BLaER1 (cell line): ENCODE measurements at regions not wholly inside any gene's neighbourhood (a gene's known extent, or its start where the extent isn't known, plus 50 kb on each side); places are given as distances from the start of the nearest gene placed in this dataset.
"Not testable (repeated sequence)": the region's sequence is repeated elsewhere in the genome, so short reads cannot be mapped to it uniquely, and the experiment has no call there.

Source experiments
- H3K27ac ChIP-seq: shearing (Covaris generic); formaldehyde crosslinking; 2 replicates; pipeline ENCODE4 v1.8.1; 2022
- H3K27me3 ChIP-seq: shearing (Covaris generic); formaldehyde crosslinking; 2 replicates; pipeline ENCODE4 v1.8.1; 2022
- H3K36me3 ChIP-seq: shearing (Covaris generic); formaldehyde crosslinking; 2 replicates; pipeline ENCODE4 v1.8.1; 2022
- H3K4me1 ChIP-seq: shearing (Covaris generic); formaldehyde crosslinking; 2 replicates; pipeline ENCODE4 v1.8.1; 2022
- H3K4me2 ChIP-seq: shearing (Covaris generic); formaldehyde crosslinking; 2 replicates; pipeline ENCODE4 v1.8.1; 2022
- H3K4me3 ChIP-seq: shearing (Covaris generic); formaldehyde crosslinking; 2 replicates; pipeline ENCODE4 v1.8.1; 2022
- H3K9ac ChIP-seq: shearing (Covaris generic); formaldehyde crosslinking; 2 replicates; pipeline ENCODE4 v1.8.1; 2022
- H3K9me3 ChIP-seq: shearing (Covaris generic); formaldehyde crosslinking; 2 replicates; pipeline ENCODE4 v1.8.1; 2022
- H4K20me1 ChIP-seq: shearing (Covaris generic); formaldehyde crosslinking; 2 replicates; pipeline ENCODE4 v1.8.1; 2022
- Cebpa-rat ChIP-seq: shearing (Covaris generic); IDR thresholded peaks from 2 replicates; pipeline ENCODE4 v1.8.1; 2022

- Histone ChIP-seq H3K9me3 (no peaks in the 10 kb centered on the region; the same call in 1 of the 2 replicates), H4K20me1 (no peaks in the 10 kb centered on the region), H3K36me3 (no peaks in the 10 kb centered on the region), H3K4me3 (no peak overlapping the region), H3K27ac (peak overlapping the region; percentile 79), H3K9ac (peak overlapping the region; percentile 3; the same call in 1 of the 2 replicates), H3K4me1 (peaks cover 84% of the 10 kb centered on the region), H3K4me2 (peak overlapping the region; percentile 87), H3K27me3 (no peaks in the 10 kb centered on the region)
- TF ChIP-seq Cebpa-rat, result no peak
Measured at GRCh38 chr20:6703656-6704055, 63.8 kb upstream of the BMP2 start.

DNA sequence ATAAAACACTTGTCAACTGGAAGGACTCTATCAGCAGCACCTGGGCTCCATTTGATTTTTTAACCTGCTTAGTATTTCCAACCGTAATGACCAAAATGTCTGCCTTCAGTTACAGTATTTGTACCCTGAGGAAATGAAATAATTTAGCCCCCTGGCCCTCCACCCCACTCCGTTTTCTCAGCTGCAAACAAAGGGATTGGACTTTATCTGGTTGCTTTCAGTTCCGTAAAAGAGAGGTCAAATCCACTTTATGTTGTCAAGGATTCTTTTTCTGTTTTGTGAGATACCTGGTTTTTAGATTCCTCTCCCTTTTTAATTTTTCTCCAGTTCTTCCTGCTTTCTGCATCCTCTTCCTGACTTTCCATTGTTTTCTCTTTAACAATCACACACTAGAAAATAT, 64.4 kb upstream of the BMP2 start:
- no peaks in the 10 kb centered on the region for H3K27me3 ChIP-seq
- no peaks in the 10 kb centered on the region for H4K20me1 ChIP-seq
- peak overlapping the region; percentile 87 for H3K4me2 ChIP-seq
- no peaks in the 10 kb centered on the region; the same call in 1 of the 2 replicates for H3K9me3 ChIP-seq
- peaks cover 84% of the 10 kb centered on the region for H3K4me1 ChIP-seq
- H3K4me3 ChIP-seq, result no peak overlapping the region
- no peaks in the 10 kb centered on the region for H3K36me3 ChIP-seq
- TF ChIP-seq Cebpa-rat, result no peak
- no peak overlapping the region for H3K9ac ChIP-seq
- H3K27ac ChIP-seq, result peak overlapping the region; percentile 79

GRCh38 chr20:6702144-6702543, 65.3 kb upstream of the BMP2 start:
- Histone ChIP-seq H3K27ac (peak overlapping the region; percentile 79), H3K4me2 (peak overlapping the region; percentile 87), H3K4me1 (peaks cover 88% of the 10 kb centered on the region), H3K4me3 (no peak overlapping the region), H4K20me1 (no peaks in the 10 kb centered on the region), H3K9ac (no peak overlapping the region), H3K36me3 (no peaks in the 10 kb centered on the region), H3K27me3 (no peaks in the 10 kb centered on the region), H3K9me3 (peaks cover 7% of the 10 kb centered on the region; the same call in 1 of the 2 replicates)
- no peak for TF ChIP-seq Cebpa-rat

DNA sequence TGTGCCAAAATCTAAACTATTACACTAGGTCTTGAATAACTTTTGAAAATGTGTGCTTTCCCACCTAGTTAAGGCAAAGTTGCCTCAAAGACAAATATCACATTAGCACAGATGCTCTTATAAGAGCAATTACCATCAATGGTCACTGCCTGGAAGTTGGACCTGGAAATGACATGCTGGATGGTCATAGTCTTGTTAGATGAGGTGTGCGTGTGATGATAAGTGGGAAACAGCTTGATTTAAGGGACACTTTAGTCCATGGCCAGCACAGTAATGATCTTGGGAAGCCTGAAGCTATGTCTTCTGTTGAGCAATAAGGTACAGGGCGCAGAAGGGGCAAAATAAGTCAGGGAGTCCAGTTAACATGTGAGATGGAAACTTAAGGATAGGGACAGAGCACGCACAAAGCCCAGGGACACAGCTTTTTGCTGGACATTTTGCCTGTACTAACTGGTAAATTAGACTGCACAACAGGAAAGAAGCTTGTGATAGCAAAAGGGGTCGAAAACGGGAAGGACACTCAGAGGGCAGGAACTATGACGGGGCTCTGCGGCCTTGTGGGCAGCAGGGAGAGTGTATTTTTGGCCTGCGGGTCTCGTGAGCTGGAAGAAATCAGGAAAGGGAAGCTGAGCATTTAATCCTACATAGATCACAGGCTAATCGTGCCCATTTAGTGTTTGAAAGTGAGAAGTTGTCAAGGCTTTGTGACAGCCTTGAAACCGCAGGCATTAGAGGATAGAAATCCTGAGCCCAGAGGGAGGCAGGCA, 66.7 kb upstream of the BMP2 start:
- Histone ChIP-seq H3K27me3 (no peaks in the 10 kb centered on the region), H3K9ac (peak overlapping the region; percentile 56), H3K4me3 (peak overlapping the region; percentile 18; the same call in 1 of the 2 replicates), H3K4me1 (peaks cover 88% of the 10 kb centered on the region), H3K4me2 (peak overlapping the region; percentile 87), H3K9me3 (peaks cover 9% of the 10 kb centered on the region; the same call in 1 of the 2 replicates), H3K27ac (peak overlapping the region; percentile 79), H3K36me3 (no peaks in the 10 kb centered on the region), H4K20me1 (no peaks in the 10 kb centered on the region)
- no peak for TF ChIP-seq Cebpa-rat

- Histone ChIP-seq H3K27ac (peak overlapping the region; percentile 79), H3K36me3 (no peaks in the 10 kb centered on the region), H3K4me3 (no peak overlapping the region), H3K9me3 (peaks cover 12% of the 10 kb centered on the region; the same call in 1 of the 2 replicates), H3K4me2 (peak overlapping the region; percentile 87), H3K9ac (no peak overlapping the region), H3K4me1 (peaks cover 84% of the 10 kb centered on the region), H3K27me3 (no peaks in the 10 kb centered on the region), H4K20me1 (no peaks in the 10 kb centered on the region)
- TF ChIP-seq Cebpa-rat, result no peak
Measured at GRCh38 chr20:6699921-6700562, 67.4 kb upstream of the BMP2 start.

GRCh38 chr20:6698723-6699122, 68.8 kb upstream of the BMP2 start:
- no peak for TF ChIP-seq Cebpa-rat
- 0 out of 2 replicates have a peak overlapping the region, but pooled peaks have one; percentile 79 for H3K27ac ChIP-seq
- peaks cover 12% of the 10 kb centered on the region for H3K9me3 ChIP-seq
- H3K4me2 ChIP-seq, result peak overlapping the region; percentile 87
- no peak overlapping the region for H3K9ac ChIP-seq
- H4K20me1 ChIP-seq, result no peaks in the 10 kb centered on the region
- H3K27me3 ChIP-seq, result no peaks in the 10 kb centered on the region
- no peaks in the 10 kb centered on the region for H3K36me3 ChIP-seq
- H3K4me1 ChIP-seq, result peaks cover 74% of the 10 kb centered on the region
- no peak overlapping the region for H3K4me3 ChIP-seq

DNA sequence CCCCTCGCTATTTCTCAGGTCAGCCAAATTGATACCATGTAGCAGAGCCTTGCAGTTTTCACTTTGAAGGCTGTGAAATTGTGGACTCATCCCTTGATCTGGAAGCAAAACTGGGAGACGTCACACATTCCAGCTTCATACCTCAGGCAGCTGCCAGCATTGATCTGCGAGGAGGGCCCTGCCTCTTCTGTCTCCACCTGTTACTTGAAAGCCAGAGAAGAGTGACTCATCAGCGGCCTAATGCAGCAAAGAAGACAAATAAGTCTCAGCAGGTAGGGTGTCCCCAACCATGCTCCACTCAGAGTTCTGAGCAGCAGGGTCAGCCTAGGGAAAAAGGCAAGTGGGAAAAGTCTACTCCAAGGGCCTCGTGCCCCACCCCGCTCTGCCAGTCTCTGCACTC, 69.4 kb upstream of the BMP2 start:
- Histone ChIP-seq H3K27ac (no peak overlapping the region; the same call in 1 of the 2 replicates), H3K4me3 (no peak overlapping the region), H3K4me1 (peaks cover 74% of the 10 kb centered on the region), H3K36me3 (no peaks in the 10 kb centered on the region), H3K27me3 (no peaks in the 10 kb centered on the region), H3K4me2 (peak overlapping the region; percentile 87), H4K20me1 (no peaks in the 10 kb centered on the region), H3K9me3 (peaks cover 12% of the 10 kb centered on the region), H3K9ac (no peak overlapping the region)
- TF ChIP-seq Cebpa-rat, result no peak

- Histone ChIP-seq H3K9ac (no peak overlapping the region), H3K4me3 (no peak overlapping the region), H3K36me3 (no peaks in the 10 kb centered on the region), H3K9me3 (peaks cover 12% of the 10 kb centered on the region), H4K20me1 (no peaks in the 10 kb centered on the region), H3K4me1 (peaks cover 74% of the 10 kb centered on the region), H3K27me3 (no peaks in the 10 kb centered on the region), H3K4me2 (peak overlapping the region; percentile 87), H3K27ac (peak overlapping the region; percentile 11; the same call in 1 of the 2 replicates)
- TF ChIP-seq Cebpa-rat, result no peak
Measured at GRCh38 chr20:6697228-6697972, 70.1 kb upstream of the BMP2 start.

DNA sequence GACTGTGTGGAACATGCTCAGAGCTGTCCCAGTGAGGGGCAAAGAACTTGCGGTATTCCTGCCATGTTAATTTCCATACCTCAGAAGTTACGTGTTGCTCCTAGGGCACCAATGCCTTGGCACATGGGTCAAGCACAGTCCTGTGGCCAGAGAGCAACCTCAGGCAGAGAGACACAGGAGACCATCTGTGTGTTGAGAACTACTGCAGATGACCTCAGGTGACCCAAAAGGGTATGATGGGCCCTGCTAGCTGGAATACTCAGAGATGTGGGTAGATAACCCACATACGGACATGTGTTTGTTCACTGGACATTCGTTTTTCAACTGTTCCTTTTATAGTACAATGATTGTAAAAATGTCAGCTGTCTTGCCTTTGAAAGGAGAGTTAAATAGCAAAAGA, 71.5 kb upstream of the BMP2 start:
- H3K9ac ChIP-seq, result no peak overlapping the region
- no peak for TF ChIP-seq Cebpa-rat

DNA sequence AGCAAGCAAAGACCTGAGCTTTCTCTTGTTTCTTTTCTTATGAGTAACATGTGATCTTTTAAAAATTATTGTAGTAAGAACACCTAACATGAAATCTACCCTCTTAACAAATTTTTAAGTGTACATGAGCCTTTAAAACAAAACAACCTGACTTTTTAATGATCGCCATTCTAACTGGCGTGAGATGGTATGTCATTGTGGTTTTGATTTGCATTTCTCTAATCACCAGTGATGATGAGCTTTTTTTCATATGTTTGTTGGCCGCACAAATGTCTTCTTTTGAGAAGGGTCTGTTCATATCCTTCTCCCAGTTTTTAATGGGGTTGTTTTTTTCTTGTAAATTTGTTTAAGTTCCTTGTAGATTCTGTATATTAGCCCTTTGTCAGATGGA, 73.7 kb upstream of the BMP2 start:
- not testable (repeated sequence) for H3K36me3 ChIP-seq, H3K27me3 ChIP-seq, H3K27ac ChIP-seq, H3K4me3 ChIP-seq, H3K9ac ChIP-seq, H4K20me1 ChIP-seq
- H3K9me3 ChIP-seq, result peaks cover 12% of the 10 kb centered on the region
- 0 out of 2 replicates have a peak overlapping the region, but pooled peaks have one; percentile 11 for H3K4me2 ChIP-seq
- H3K4me1 ChIP-seq, result peaks cover 40% of the 10 kb centered on the region

More for the DNA sequence above, 71.5 kb upstream of the BMP2 start:
- Histone ChIP-seq H3K4me3 (no peak overlapping the region), H3K27ac (no peak overlapping the region), H3K36me3 (no peaks in the 10 kb centered on the region), H3K27me3 (no peaks in the 10 kb centered on the region), H4K20me1 (no peaks in the 10 kb centered on the region), H3K9me3 (peaks cover 12% of the 10 kb centered on the region), H3K4me1 (peaks cover 62% of the 10 kb centered on the region), H3K4me2 (no peak overlapping the region)
